GM21390 (cell line): ENCODE measurements at regions not wholly inside any gene's neighbourhood (a gene's known extent, or its start where the extent isn't known, plus 50 kb on each side); places are given as distances from the start of the nearest gene placed in this dataset.

Experiments used
- ATAC-seq: cut with Tn5 transposase; IDR thresholded peaks from one replicate; pipeline ENCODE4 v1.9.1; 2021; ENCODE audit not compliant: unreplicated experiment

- ATAC-seq, result no peak
Observed at GRCh38 chr10:111131168-111131799, 54.5 kb downstream of the ADRA2A start.

GRCh38 chr10:111137007-111137406, 60.2 kb downstream of the ADRA2A start:
- ATAC-seq, result no peak

GRCh38 chr10:111137587-111137986, 60.8 kb downstream of the ADRA2A start:
- no peak for ATAC-seq

GRCh38 chr10:111138544-111138943, 61.7 kb downstream of the ADRA2A start:
- no peak for ATAC-seq

GRCh38 chr10:111139567-111139966, 62.7 kb downstream of the ADRA2A start:
- ATAC-seq, result no peak

- no peak for ATAC-seq
Observed at GRCh38 chr10:111142092-111142768, 65.4 kb downstream of the ADRA2A start.

GRCh38 chr10:111146025-111146640, 69.3 kb downstream of the ADRA2A start:
- no peak for ATAC-seq

GRCh38 chr10:111148025-111148424, 71.2 kb downstream of the ADRA2A start:
- ATAC-seq, result no peak

- ATAC-seq, result no peak
Observed at GRCh38 chr10:111148440-111148839, 71.6 kb downstream of the ADRA2A start.

GRCh38 chr10:111150691-111151090, 73.9 kb downstream of the ADRA2A start:
- no peak for ATAC-seq

- no peak for ATAC-seq
Observed at GRCh38 chr10:111151595-111152307, 74.9 kb downstream of the ADRA2A start.

GRCh38 chr10:111156754-111157153, 79.9 kb downstream of the ADRA2A start:
- ATAC-seq, result no peak

GRCh38 chr10:111158595-111158994, 81.8 kb downstream of the ADRA2A start:
- ATAC-seq, result no peak

GRCh38 chr10:111161109-111161874, 84.5 kb downstream of the ADRA2A start:
- no peak for ATAC-seq

GRCh38 chr10:111171183-111171582, 94.4 kb downstream of the ADRA2A start:
- ATAC-seq, result no peak

- no peak for ATAC-seq
Observed at GRCh38 chr10:111175787-111176186, 99.0 kb downstream of the ADRA2A start.

GRCh38 chr10:111177379-111177778, 100.5 kb downstream of the ADRA2A start:
- ATAC-seq, result no peak

GRCh38 chr10:111179514-111179913, 102.7 kb downstream of the ADRA2A start:
- ATAC-seq, result no peak

GRCh38 chr10:111186358-111186757, 109.5 kb downstream of the ADRA2A start:
- ATAC-seq, result no peak

- ATAC-seq, result no peak
Observed at GRCh38 chr10:111187096-111187495, 110.3 kb downstream of the ADRA2A start.

- ATAC-seq, result no peak
Observed at GRCh38 chr10:111199587-111199986, 122.8 kb downstream of the ADRA2A start.
